ENCODE measurements at regions not wholly inside any gene's neighbourhood (a gene's known extent, or its start where the extent isn't known, plus 50 kb on each side); places are given as distances from the start of the nearest gene placed in this dataset.

- no peak for TF ChIP-seq CTCF (IDR thresholded peaks at IDR 0.05; ENCODE audit: insufficient read depth, low read length)
- DNase-seq (ENCODE audit: low read depth), result no peak
- H3K4me3 ChIP-seq (ENCODE audit: low read depth, low read length), result no peak overlapping the region
These were observed 285.4 kb upstream of the MKI67 start for GRCh38 chr10:128411643-128412042.

- TF ChIP-seq CTCF (IDR thresholded peaks at IDR 0.05; ENCODE audit: insufficient read depth, low read length), result no peak
- no peak for DNase-seq (ENCODE audit: low read depth)
- H3K4me3 ChIP-seq (ENCODE audit: low read depth, low read length), result no peak overlapping the region
These were observed 288.3 kb upstream of the MKI67 start for GRCh38 chr10:128414568-128414967.

- H3K4me3 ChIP-seq (ENCODE audit: low read depth, low read length), result no peak overlapping the region
- no peak for TF ChIP-seq CTCF (IDR thresholded peaks at IDR 0.05; ENCODE audit: insufficient read depth, low read length)
- no peak for DNase-seq (ENCODE audit: low read depth)
These were observed 290.0 kb upstream of the MKI67 start for GRCh38 chr10:128416231-128416630.

- no peak for DNase-seq (ENCODE audit: low read depth)
- H3K4me3 ChIP-seq (ENCODE audit: low read depth, low read length), result no peak overlapping the region
- TF ChIP-seq CTCF (IDR thresholded peaks at IDR 0.05; ENCODE audit: insufficient read depth, low read length), result no peak
These were observed 291.6 kb upstream of the MKI67 start for GRCh38 chr10:128417826-128418225.

GRCh38 chr10:128418819-128419218 lies 292.6 kb upstream of the MKI67 start:
- no peak for DNase-seq (ENCODE audit: low read depth)
- TF ChIP-seq CTCF (IDR thresholded peaks at IDR 0.05; ENCODE audit: insufficient read depth, low read length), result no peak
- H3K4me3 ChIP-seq (ENCODE audit: low read depth, low read length), result no peak overlapping the region

- no peak overlapping the region for H3K4me3 ChIP-seq (ENCODE audit: low read depth, low read length)
- no peak for DNase-seq (ENCODE audit: low read depth)
- TF ChIP-seq CTCF (IDR thresholded peaks at IDR 0.05; ENCODE audit: insufficient read depth, low read length), result no peak
These were observed 293.3 kb upstream of the MKI67 start for GRCh38 chr10:128419466-128420019.

GRCh38 chr10:128420623-128421022 lies 294.4 kb upstream of the MKI67 start:
- no peak overlapping the region for H3K4me3 ChIP-seq (ENCODE audit: low read depth, low read length)
- TF ChIP-seq CTCF (IDR thresholded peaks at IDR 0.05; ENCODE audit: insufficient read depth, low read length), result no peak
- no peak for DNase-seq (ENCODE audit: low read depth)

All from fibroblast of the aortic adventitia (primary cell).